ENCODE measurements at regions not wholly inside any gene's neighbourhood (a gene's known extent, or its start where the extent isn't known, plus 50 kb on each side); places are given as distances from the start of the nearest gene placed in this dataset.

DNA sequence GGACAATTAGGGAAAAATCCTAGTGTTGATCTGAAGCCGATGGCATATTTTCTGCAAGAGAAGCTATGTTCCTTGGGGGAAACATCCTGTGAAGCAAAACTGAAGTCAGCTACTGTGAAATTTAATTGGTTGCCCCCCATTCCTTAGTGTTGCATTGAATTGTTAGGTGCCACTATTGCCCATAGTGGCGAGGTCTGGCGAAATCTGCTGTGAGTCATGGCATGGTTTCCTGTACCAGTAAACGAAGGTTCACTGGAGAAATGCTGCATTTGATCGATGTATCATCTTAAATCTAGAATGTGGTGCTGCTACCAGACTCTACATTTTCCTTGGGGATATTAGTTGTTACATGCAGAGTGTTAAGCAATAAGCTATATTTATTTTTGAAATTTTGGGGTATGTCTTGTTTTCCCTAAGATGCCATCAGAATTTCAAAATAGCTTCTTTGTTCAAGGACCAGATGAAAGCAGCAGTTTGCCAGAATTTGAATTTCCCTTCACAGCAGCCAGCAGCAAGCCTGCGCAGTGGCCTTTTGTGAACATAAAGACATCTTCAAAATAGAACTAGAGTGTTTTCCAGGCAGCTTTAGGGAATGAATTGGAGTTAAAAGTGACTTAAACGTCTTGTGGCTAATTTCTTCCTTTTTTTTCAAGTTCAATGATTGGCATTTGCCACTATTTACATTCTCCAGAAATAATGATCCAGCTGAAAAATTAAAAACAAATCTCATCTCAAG, 348.6 kb upstream of the COBL start:
- no peak for DNase-seq
- Histone ChIP-seq H3K36me3 (replicated peaks) (no peaks in the 10 kb centered on the region), H3K4me3 (ENCODE audit: low read depth, low read length) (no peak overlapping the region), H3K27me3 (replicated peaks) (no peaks in the 10 kb centered on the region), H3K27ac (no peak overlapping the region)
- TF ChIP-seq, protein P1, sequence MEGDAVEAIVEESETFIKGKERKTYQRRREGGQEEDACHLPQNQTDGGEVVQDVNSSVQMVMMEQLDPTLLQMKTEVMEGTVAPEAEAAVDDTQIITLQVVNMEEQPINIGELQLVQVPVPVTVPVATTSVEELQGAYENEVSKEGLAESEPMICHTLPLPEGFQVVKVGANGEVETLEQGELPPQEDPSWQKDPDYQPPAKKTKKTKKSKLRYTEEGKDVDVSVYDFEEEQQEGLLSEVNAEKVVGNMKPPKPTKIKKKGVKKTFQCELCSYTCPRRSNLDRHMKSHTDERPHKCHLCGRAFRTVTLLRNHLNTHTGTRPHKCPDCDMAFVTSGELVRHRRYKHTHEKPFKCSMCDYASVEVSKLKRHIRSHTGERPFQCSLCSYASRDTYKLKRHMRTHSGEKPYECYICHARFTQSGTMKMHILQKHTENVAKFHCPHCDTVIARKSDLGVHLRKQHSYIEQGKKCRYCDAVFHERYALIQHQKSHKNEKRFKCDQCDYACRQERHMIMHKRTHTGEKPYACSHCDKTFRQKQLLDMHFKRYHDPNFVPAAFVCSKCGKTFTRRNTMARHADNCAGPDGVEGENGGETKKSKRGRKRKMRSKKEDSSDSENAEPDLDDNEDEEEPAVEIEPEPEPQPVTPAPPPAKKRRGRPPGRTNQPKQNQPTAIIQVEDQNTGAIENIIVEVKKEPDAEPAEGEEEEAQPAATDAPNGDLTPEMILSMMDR (IDR thresholded peaks at IDR 0.05; ENCODE audit: low read depth, low read length, missing control alignments): no peak
- in situ Hi-C loops (cut with HindIII; ENCODE audit: low pct_ligation_motif_present, low sequenced_read_pairs): no loop called here

DNA sequence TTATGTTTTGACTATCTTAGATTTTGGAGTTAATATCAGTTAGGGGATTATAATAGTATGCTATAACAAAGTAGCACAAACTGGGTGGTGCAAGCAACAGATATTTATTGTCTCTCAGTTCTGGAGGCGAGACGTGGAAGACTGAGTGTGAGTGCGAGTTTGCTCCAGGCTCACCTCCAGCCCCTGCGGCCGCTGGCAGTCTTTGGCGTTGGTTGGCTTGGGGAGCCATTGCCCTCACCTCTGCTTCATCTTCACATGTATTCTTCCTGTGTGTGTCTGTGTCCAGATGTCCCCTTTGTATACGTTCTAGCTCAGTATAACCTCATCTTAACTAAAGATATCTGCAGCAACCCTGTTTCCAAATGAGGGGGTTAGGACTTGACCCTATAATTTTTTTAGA, 343.9 kb upstream of the COBL start:
- TF ChIP-seq, protein P1 (IDR thresholded peaks at IDR 0.05; ENCODE audit: low read depth, low read length, missing control alignments): no peak
- no peak for DNase-seq
- Histone ChIP-seq H3K4me3 (ENCODE audit: low read depth, low read length) (no peak overlapping the region), H3K27ac (no peak overlapping the region), H3K27me3 (replicated peaks) (no peaks in the 10 kb centered on the region), H3K36me3 (replicated peaks) (no peaks in the 10 kb centered on the region)
- in situ Hi-C loops (cut with HindIII; ENCODE audit: low pct_ligation_motif_present, low sequenced_read_pairs): no loop called here

DNA sequence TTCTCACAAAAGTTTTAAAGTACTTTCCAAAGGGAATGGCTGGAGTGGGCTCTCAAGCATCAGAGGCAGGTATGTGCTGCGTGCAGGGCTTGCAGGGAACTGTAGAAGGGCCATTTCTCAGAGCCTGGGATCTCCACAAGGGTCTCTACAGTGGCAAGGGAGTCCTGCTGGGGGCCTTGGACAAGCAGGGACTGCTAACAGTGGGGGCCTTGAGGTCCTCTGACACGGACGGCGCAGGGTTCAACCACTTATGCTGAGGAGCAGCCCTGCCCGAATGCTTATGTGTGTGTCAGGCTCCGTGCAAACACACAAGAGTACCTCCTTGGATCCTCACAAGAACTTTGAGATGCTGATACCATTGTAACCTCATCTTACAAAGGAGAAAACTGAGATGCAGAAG, 342.1 kb upstream of the COBL start:
- Histone ChIP-seq H3K36me3 (replicated peaks) (no peaks in the 10 kb centered on the region), H3K27me3 (replicated peaks) (no peaks in the 10 kb centered on the region), H3K27ac (no peak overlapping the region), H3K4me3 (ENCODE audit: low read depth, low read length) (no peak overlapping the region)
- DNase-seq: no peak
- TF ChIP-seq, protein P1 (IDR thresholded peaks at IDR 0.05; ENCODE audit: low read depth, low read length, missing control alignments): no peak
- in situ Hi-C loops (cut with HindIII; ENCODE audit: low pct_ligation_motif_present, low sequenced_read_pairs): no loop called here

DNA sequence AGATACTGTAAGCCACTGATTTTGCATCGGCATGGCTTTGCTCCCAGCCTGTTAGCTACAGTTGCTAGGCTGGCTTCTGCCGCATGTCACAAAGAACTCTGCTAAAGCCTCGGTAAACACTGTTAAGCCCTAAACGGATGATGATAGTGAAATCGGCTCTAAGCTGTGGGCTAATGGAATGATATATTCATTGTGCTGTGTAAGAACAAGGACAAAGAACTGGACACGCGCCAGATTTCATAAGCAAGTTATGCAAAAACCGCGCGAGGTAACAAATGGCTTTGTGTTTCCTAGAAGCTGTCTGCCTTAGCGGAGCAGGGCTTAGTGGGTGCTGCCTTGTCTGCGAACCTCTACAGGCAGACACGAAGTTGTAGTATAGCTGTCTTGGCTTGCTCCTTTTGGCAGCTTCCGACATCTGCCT, 331.3 kb upstream of the COBL start:
- no peak overlapping the region for H3K27ac ChIP-seq
- H3K36me3 ChIP-seq (replicated peaks): no peaks in the 10 kb centered on the region
- DNase-seq: no peak
- H3K4me3 ChIP-seq (ENCODE audit: low read depth, low read length): no peak overlapping the region
- H3K27me3 ChIP-seq (replicated peaks): no peaks in the 10 kb centered on the region
- in situ Hi-C loops (cut with HindIII; ENCODE audit: low pct_ligation_motif_present, low sequenced_read_pairs): no loop called here
- TF ChIP-seq, protein P1 (IDR thresholded peaks at IDR 0.05; ENCODE audit: low read depth, low read length, missing control alignments): no peak

DNA sequence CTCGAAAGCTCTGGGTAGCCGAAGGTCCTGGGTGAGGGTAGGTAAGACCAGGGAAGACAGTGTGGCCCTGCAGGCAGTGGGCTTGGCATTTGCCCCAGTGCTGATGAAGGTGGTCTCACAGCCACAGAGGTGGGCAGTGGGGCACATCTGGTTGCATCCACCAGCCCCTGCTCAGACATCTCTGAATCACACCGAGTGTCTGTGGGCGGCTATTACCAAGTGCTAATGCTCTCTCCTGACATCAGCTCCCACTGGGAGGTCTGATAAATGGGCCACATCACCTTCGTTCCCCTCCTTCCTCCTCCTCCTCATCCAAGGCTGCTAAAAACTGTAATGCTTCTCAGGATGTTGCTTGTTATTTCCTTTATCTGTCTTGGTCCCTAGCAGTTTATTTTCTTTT, 330.9 kb upstream of the COBL start:
- Histone ChIP-seq H3K4me3 (ENCODE audit: low read depth, low read length) (no peak overlapping the region), H3K27ac (no peak overlapping the region), H3K27me3 (replicated peaks) (no peaks in the 10 kb centered on the region), H3K36me3 (replicated peaks) (no peaks in the 10 kb centered on the region)
- in situ Hi-C loops (cut with HindIII; ENCODE audit: low pct_ligation_motif_present, low sequenced_read_pairs): no loop called here
- no peak for DNase-seq
- TF ChIP-seq, protein P1 (IDR thresholded peaks at IDR 0.05; ENCODE audit: low read depth, low read length, missing control alignments): no peak

Measured in brain microvascular endothelial cell (primary cell).